Activated CD4-positive, alpha-beta memory T cell treated with anti-CD3 and anti-CD28 coated beads, Interleukin-2, amount 10 ng/mL, durations not matched to agents 7 days and 5 days (primary cell): ENCODE measurements at regions not wholly inside any gene's neighbourhood (a gene's known extent, or its start where the extent isn't known, plus 50 kb on each side); places are given as distances from the start of the nearest gene placed in this dataset.

ENCODE experiments used
- CTCF ChIA-PET: fragments of 350-600 bp; sonication (Branson Sonifier 250); formaldehyde crosslinking; loops from one replicate; lab custom pipeline; 2021; ENCODE audit warnings: antibody characterized with exemption, inconsistent platforms; lab: Charles Lee
- POLR2A ChIA-PET: fragments of 350-600 bp; sonication (Branson Sonifier 250); formaldehyde crosslinking; loops from one replicate; lab custom pipeline; 2021; ENCODE audit warnings: antibody characterized with exemption; lab: Charles Lee
- DNase-seq: peaks from one replicate; pipeline ENCODE4 v3.0.0-alpha.2; 2020
- H3K27ac Mint-ChIP-seq: one replicate; pipeline ENCODE4 v1.8.0; 2021; ENCODE audit warnings: mild to moderate bottlenecking, mixed read lengths
- H3K27me3 Mint-ChIP-seq: one replicate; pipeline ENCODE4 v1.8.0; 2021; ENCODE audit warnings: mixed read lengths
- H3K36me3 Mint-ChIP-seq: one replicate; pipeline ENCODE4 v1.8.0; 2021; ENCODE audit warnings: low read depth, mixed read lengths
- H3K4me1 Mint-ChIP-seq: one replicate; pipeline ENCODE4 v1.8.0; 2021; ENCODE audit warnings: mixed read lengths
- H3K4me3 Mint-ChIP-seq: one replicate; pipeline ENCODE4 v1.8.0; 2021; ENCODE audit warnings: mild to moderate bottlenecking, mixed read lengths
- H3K9me3 Mint-ChIP-seq: one replicate; pipeline ENCODE4 v1.8.0; 2021; ENCODE audit warnings: mixed read lengths

GRCh38 chr1:221644663-221645258, 97.1 kb downstream of the DUSP10 start:
- ChIA-PET CTCF (no interaction called here), POLR2A (no interaction called here)
- no peak for DNase-seq
- Mint-ChIP-seq H3K27me3 (no peaks in the 10 kb centered on the region), H3K36me3 (no peaks in the 10 kb centered on the region), H3K4me1 (peaks cover 4% of the 10 kb centered on the region), H3K4me3 (no peak overlapping the region), H3K27ac (no peak overlapping the region), H3K9me3 (peaks cover 3% of the 10 kb centered on the region)

- Mint-ChIP-seq H3K36me3 (no peaks in the 10 kb centered on the region), H3K27me3 (no peaks in the 10 kb centered on the region), H3K9me3 (peaks cover 3% of the 10 kb centered on the region), H3K27ac (no peak overlapping the region), H3K4me1 (peaks cover 4% of the 10 kb centered on the region), H3K4me3 (no peak overlapping the region)
- ChIA-PET CTCF (no interaction called here), POLR2A (no interaction called here)
- no peak for DNase-seq
Measured at GRCh38 chr1:221648201-221648600, 93.7 kb downstream of the DUSP10 start.
